ENCODE measurements at regions not wholly inside any gene's neighbourhood (a gene's known extent, or its start where the extent isn't known, plus 50 kb on each side); places are given as distances from the start of the nearest gene placed in this dataset.

DNA sequence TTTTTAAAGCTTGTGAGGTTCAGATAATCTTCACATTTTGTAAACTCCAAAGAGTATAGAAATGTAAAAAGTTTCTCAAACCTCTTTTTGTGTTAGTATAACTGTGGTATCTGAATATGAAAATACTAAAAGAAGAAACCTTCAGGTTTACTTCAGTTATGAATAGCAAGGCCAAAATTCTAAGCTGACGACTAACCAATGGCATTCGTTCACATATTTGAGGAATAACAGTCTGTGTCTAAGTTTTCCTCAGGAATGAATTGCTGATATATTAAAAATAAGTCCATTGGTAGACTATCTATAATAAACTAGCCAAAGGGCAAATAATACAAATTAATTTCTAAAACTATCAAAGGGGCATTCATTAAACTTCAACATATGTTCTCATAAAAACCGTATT, 206.0 kb downstream of the CXCL12 start:
- no peak for DNase-seq (ENCODE audit: extremely low read depth, low read depth)

DNA sequence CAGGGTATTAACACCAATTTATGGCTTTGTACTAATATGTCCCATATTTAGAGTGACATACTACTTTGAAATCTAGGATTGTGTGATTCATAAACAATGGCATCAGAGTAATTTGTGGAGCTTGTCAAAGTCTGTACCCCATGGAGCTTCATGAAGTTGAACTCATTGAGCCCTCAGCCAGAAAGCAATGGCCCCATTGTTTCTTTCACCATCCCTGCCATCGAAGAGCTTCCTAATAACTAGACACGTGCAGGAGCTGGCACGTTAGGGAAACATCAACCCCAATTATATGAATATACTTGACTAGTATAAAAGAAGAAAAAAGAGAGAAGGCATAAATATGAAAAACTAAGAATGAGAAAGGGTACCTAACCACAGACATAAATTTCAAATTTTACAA, 206.6 kb downstream of the CXCL12 start:
- DNase-seq (ENCODE audit: extremely low read depth, low read depth), result no peak
- TF ChIP-seq CTCF (IDR thresholded peaks at IDR 0.05; ENCODE audit: low read depth, low read length), result no peak

More for the DNA sequence above, 206.0 kb downstream of the CXCL12 start:
- no peak for TF ChIP-seq CTCF (IDR thresholded peaks at IDR 0.05; ENCODE audit: low read depth, low read length)

- TF ChIP-seq CTCF (IDR thresholded peaks at IDR 0.05; ENCODE audit: low read depth, low read length), result no peak
- no peak for DNase-seq (ENCODE audit: extremely low read depth, low read depth)
Measured at GRCh38 chr10:44177610-44178009, 207.3 kb downstream of the CXCL12 start.

- TF ChIP-seq CTCF (IDR thresholded peaks at IDR 0.05; ENCODE audit: low read depth, low read length), result no peak
Measured at GRCh38 chr10:44176311-44176710, 208.6 kb downstream of the CXCL12 start.

DNA sequence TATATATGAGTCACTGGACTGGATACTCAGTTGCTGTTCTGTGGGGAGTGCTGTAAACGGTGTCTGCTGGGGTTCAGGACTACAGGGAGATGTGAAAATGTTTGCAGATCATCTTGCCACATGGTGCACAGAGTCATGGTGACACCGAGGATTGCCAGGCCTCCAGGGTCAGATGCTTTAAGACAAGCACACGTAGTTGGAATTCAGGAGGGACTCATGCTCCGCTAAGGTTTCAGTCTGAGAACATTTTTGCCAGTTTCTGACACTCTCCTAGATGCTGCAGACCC, 211.3 kb downstream of the CXCL12 start:
- no peak for TF ChIP-seq CTCF (IDR thresholded peaks at IDR 0.05; ENCODE audit: low read depth, low read length)
- DNase-seq (ENCODE audit: extremely low read depth, low read depth), result no peak

More at GRCh38 chr10:44176311-44176710, 208.6 kb downstream of the CXCL12 start:
- DNase-seq (ENCODE audit: extremely low read depth, low read depth), result no peak

GRCh38 chr10:44172883-44173607, 211.9 kb downstream of the CXCL12 start:
- no peak for TF ChIP-seq CTCF (IDR thresholded peaks at IDR 0.05; ENCODE audit: low read depth, low read length)
- no peak for DNase-seq (ENCODE audit: extremely low read depth, low read depth)

GRCh38 chr10:44171765-44172164, 213.1 kb downstream of the CXCL12 start:
- no peak for TF ChIP-seq CTCF (IDR thresholded peaks at IDR 0.05; ENCODE audit: low read depth, low read length)
- no peak for DNase-seq (ENCODE audit: extremely low read depth, low read depth)
